SK-N-MC (cell line): ENCODE measurements at regions not wholly inside any gene's neighbourhood (a gene's known extent, or its start where the extent isn't known, plus 50 kb on each side); places are given as distances from the start of the nearest gene placed in this dataset.

ENCODE experiments used
- EZH2 ChIP-seq: fragments of 200-600 bp; sonication (generic); IDR thresholded peaks from one replicate; pipeline ENCODE4 v1.6.1; 2017; ENCODE audit warnings: antibody characterized with exemption
- FOXP2 ChIP-seq: optimal IDR thresholded peaks from 2 replicates; pipeline ENCODE3; 2011; ENCODE audit warnings: mild to moderate bottlenecking, moderate library complexity; ENCODE audit not compliant: insufficient read depth; ENCODE audit errors: extremely low read length, control extremely low read depth
- POLR2AphosphoS5 ChIP-seq: IDR thresholded peaks from 2 replicates; pipeline ENCODE4 v1.6.1; 2012; ENCODE audit warnings: mild to moderate bottlenecking, low read depth, low read length, borderline replicate concordance

DNA sequence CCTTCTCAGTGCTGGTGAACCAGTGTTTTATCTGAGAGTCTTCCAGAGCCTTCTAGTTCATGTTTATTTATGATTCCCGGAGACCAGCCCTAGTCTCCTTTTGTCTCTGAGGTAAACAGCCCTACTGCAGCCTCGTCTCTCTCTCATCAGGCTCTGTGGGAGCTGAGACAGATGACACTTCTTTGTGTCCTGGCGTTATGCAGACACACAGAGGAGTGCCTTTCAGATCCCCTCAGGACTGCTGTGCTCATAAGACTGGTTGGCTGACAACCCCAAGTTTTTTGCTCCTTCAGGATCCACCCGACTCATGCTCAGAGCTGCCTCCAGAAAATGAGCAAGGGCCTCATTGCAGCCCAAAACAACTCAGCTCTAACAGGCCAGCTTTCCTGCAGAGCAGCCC is 523.8 kb upstream of the SPHKAP start:
- no peak for TF ChIP-seq EZH2
- TF ChIP-seq POLR2AphosphoS5 = no peak
- no peak for TF ChIP-seq FOXP2
